HG03196 (cell line): ENCODE measurements at regions not wholly inside any gene's neighbourhood (a gene's known extent, or its start where the extent isn't known, plus 50 kb on each side); places are given as distances from the start of the nearest gene placed in this dataset.
"Not testable (repeated sequence)": the region's sequence is repeated elsewhere in the genome, so short reads cannot be mapped to it uniquely, and the experiment has no call there.

Experiments
- ATAC-seq: cut with Tn5 transposase; IDR thresholded peaks from one replicate; pipeline ENCODE4 v1.9.1; 2021; ENCODE audit not compliant: unreplicated experiment

GRCh38 chr1:90356991-90357390 is 360.1 kb downstream of the BARHL2 start:
- no peak for ATAC-seq

- ATAC-seq: no peak
These were observed 361.0 kb downstream of the BARHL2 start for GRCh38 chr1:90356101-90356500.

- ATAC-seq: no peak
These were observed 359.8 kb downstream of the ZNF326 start for GRCh38 chr1:90354704-90355103.

- no peak for ATAC-seq
These were observed 356.1 kb downstream of the ZNF326 start for GRCh38 chr1:90351019-90351418.

- ATAC-seq: no peak
These were observed 354.6 kb downstream of the ZNF326 start for GRCh38 chr1:90349510-90349909.

- no peak for ATAC-seq
These were observed 354.0 kb downstream of the ZNF326 start for GRCh38 chr1:90348934-90349333.

GRCh38 chr1:90348459-90348858 is 353.5 kb downstream of the ZNF326 start:
- ATAC-seq: not testable (repeated sequence)

GRCh38 chr1:90347366-90347765 is 352.5 kb downstream of the ZNF326 start:
- no peak for ATAC-seq

- ATAC-seq: no peak
These were observed 351.8 kb downstream of the ZNF326 start for GRCh38 chr1:90346757-90347156.

- no peak for ATAC-seq
These were observed 351.4 kb downstream of the ZNF326 start for GRCh38 chr1:90346349-90346748.

GRCh38 chr1:90344963-90345730 is 350.2 kb downstream of the ZNF326 start:
- no peak for ATAC-seq

GRCh38 chr1:90341516-90341915 is 346.6 kb downstream of the ZNF326 start:
- no peak for ATAC-seq

GRCh38 chr1:90340606-90341005 is 345.7 kb downstream of the ZNF326 start:
- ATAC-seq: no peak

GRCh38 chr1:90339811-90340210 is 344.9 kb downstream of the ZNF326 start:
- ATAC-seq: no peak

- ATAC-seq: no peak
These were observed 341.8 kb downstream of the ZNF326 start for GRCh38 chr1:90336552-90337324.

GRCh38 chr1:90335558-90335957 is 340.6 kb downstream of the ZNF326 start:
- no peak for ATAC-seq

GRCh38 chr1:90334137-90334536 is 339.2 kb downstream of the ZNF326 start:
- no peak for ATAC-seq

GRCh38 chr1:90325168-90325567 is 330.3 kb downstream of the ZNF326 start:
- no peak for ATAC-seq

GRCh38 chr1:90322186-90322585 is 327.3 kb downstream of the ZNF326 start:
- no peak for ATAC-seq

- no peak for ATAC-seq
These were observed 325.0 kb downstream of the ZNF326 start for GRCh38 chr1:90319918-90320317.

GRCh38 chr1:90318431-90318830 is 323.5 kb downstream of the ZNF326 start:
- no peak for ATAC-seq

- no peak for ATAC-seq
These were observed 322.7 kb downstream of the ZNF326 start for GRCh38 chr1:90317628-90318027.
